DND-41 (cell line): ENCODE measurements at regions not wholly inside any gene's neighbourhood (a gene's known extent, or its start where the extent isn't known, plus 50 kb on each side); places are given as distances from the start of the nearest gene placed in this dataset.

ENCODE experiments used
- CTCF ChIP-seq: IDR thresholded peaks from 2 replicates; pipeline ENCODE4 v1.5.1; 2012; ENCODE audit warnings: borderline replicate concordance, low read length, moderate library complexity, mild to moderate bottlenecking; ENCODE audit not compliant: poor library complexity, severe bottlenecking; ENCODE audit errors: extremely low read depth
- EZH2 ChIP-seq: IDR thresholded peaks from 3 replicates; pipeline ENCODE4 v1.6.1; 2012; ENCODE audit warnings: borderline replicate concordance, low read depth, mild to moderate bottlenecking, moderate library complexity, low read length, inconsistent platforms; ENCODE audit not compliant: severe bottlenecking

- TF ChIP-seq CTCF, result no peak
- TF ChIP-seq EZH2, result no peak
Observed at GRCh38 chr3:66165660-66166059, 55.1 kb upstream of the SLC25A26 start.
